Neural cell (in vitro differentiated cells): ENCODE measurements at regions not wholly inside any gene's neighbourhood (a gene's known extent, or its start where the extent isn't known, plus 50 kb on each side); places are given as distances from the start of the nearest gene placed in this dataset.

ENCODE experiments used
- H2AFZ ChIP-seq: fragments of 200-600, 300-800 bp; sonication (generic), shearing (Covaris generic); 2 replicates; pipeline ENCODE4 v1.6.0; 2014; ENCODE audit warnings: low read depth, mild to moderate bottlenecking, antibody characterized with exemption, low read length, moderate library complexity
- H3F3A ChIP-seq: fragments of 200-600 bp; shearing (Covaris generic); 2 replicates; pipeline ENCODE4 v1.6.1; 2016; ENCODE audit warnings: mild to moderate bottlenecking, moderate library complexity, mixed read lengths, antibody characterized with exemption, low read length; ENCODE audit not compliant: insufficient read depth, poor library complexity, severe bottlenecking
- H3K27ac ChIP-seq: fragments of 200-600, 300-800 bp; sonication (generic), shearing (Covaris generic); 2 replicates; pipeline ENCODE4 v1.5.1; 2014; ENCODE audit warnings: mild to moderate bottlenecking, low read length, moderate library complexity
- H3K27me3 ChIP-seq: fragments of 300-800, 200-600 bp; sonication (generic), shearing (Covaris generic); 2 replicates; pipeline ENCODE4 v1.6.0; 2014; ENCODE audit warnings: mild to moderate bottlenecking, low read depth, low read length, moderate library complexity; ENCODE audit not compliant: insufficient read depth
- H3K36me3 ChIP-seq: fragments of 300-800, 200-600 bp; sonication (generic), shearing (Covaris generic); 2 replicates; pipeline ENCODE4 v1.5.1; 2014; ENCODE audit warnings: mild to moderate bottlenecking, antibody characterized with exemption, low read length, moderate library complexity; ENCODE audit not compliant: insufficient read depth
- H3K4me2 ChIP-seq: fragments of 300-800, 200-600 bp; sonication (generic), shearing (Covaris generic); 2 replicates; pipeline ENCODE4 v1.6.0; 2014; ENCODE audit warnings: mild to moderate bottlenecking, low read length
- H3K4me3 ChIP-seq: fragments of 300-800, 200-600 bp; sonication (generic), shearing (Covaris generic); 2 replicates; pipeline ENCODE4 v1.5.1; 2014; ENCODE audit warnings: mild to moderate bottlenecking, low read length, moderate library complexity
- H3K79me2 ChIP-seq: fragments of 200-600 bp; shearing (Covaris generic); replicated peaks from 2 replicates; pipeline ENCODE4 v1.6.0; 2014; ENCODE audit warnings: mild to moderate bottlenecking, low read length, moderate library complexity; ENCODE audit not compliant: insufficient read depth
- H3K9ac ChIP-seq: fragments of 300-800, 200-600 bp; sonication (generic), shearing (Covaris generic); 2 replicates; pipeline ENCODE4 v1.6.1; 2016; ENCODE audit warnings: mild to moderate bottlenecking, low read length, mixed read lengths
- H3K9me2 ChIP-seq: fragments of 200-600 bp; shearing (Covaris generic); 2 replicates; pipeline ENCODE4 v1.6.1; 2016; ENCODE audit warnings: mild to moderate bottlenecking, low read length, mixed read lengths; ENCODE audit not compliant: insufficient read depth
- H3K9me3 ChIP-seq: fragments of 200-600, 300-800 bp; sonication (generic), shearing (Covaris generic); 2 replicates; pipeline ENCODE4 v1.6.1; 2016; ENCODE audit warnings: mild to moderate bottlenecking, mixed run types, low read length, moderate library complexity, mixed read lengths
- H4K20me1 ChIP-seq: fragments of 200-600 bp; shearing (Covaris generic); 2 replicates; pipeline ENCODE4 v1.6.1; 2016; ENCODE audit warnings: mild to moderate bottlenecking, mixed run types; ENCODE audit not compliant: insufficient read depth
- CTCF ChIP-seq: fragments of 450-650 bp; IDR thresholded peaks from 2 replicates; pipeline ENCODE4 v1.5.1; 2014; ENCODE audit warnings: antibody characterized with exemption, mild to moderate bottlenecking, moderate library complexity; ENCODE audit not compliant: poor library complexity, severe bottlenecking
- EP300 ChIP-seq: fragments of 450-650 bp; conservative IDR thresholded peaks from 2 replicates; pipeline ENCODE4 v1.6.1; 2014; ENCODE audit warnings: antibody characterized with exemption, mild to moderate bottlenecking, moderate library complexity; ENCODE audit not compliant: poor library complexity, severe bottlenecking
- EZH2 ChIP-seq: fragments of 200-600, 300-800 bp; shearing (Covaris generic), sonication (generic); IDR thresholded peaks from 2 replicates; pipeline ENCODE4 v1.6.1; 2014; ENCODE audit warnings: antibody characterized with exemption, low read length, borderline replicate concordance, mild to moderate bottlenecking; ENCODE audit not compliant: insufficient read depth, poor library complexity, severe bottlenecking
- MXI1 ChIP-seq: fragments of 450-650 bp; conservative IDR thresholded peaks from 2 replicates; pipeline ENCODE4 v1.6.1; 2014; ENCODE audit warnings: antibody characterized with exemption, mild to moderate bottlenecking; ENCODE audit not compliant: poor library complexity, severe bottlenecking
- POLR2AphosphoS5 ChIP-seq: IDR thresholded peaks from 2 replicates; pipeline ENCODE4 v1.6.1; 2012
- RAD21 ChIP-seq: fragments of 450-650 bp; conservative IDR thresholded peaks from 2 replicates; pipeline ENCODE4 v1.6.1; 2014; ENCODE audit warnings: antibody characterized with exemption, mild to moderate bottlenecking, moderate library complexity
- REST ChIP-seq: IDR thresholded peaks from 2 replicates; pipeline ENCODE4 v1.6.1; 2012; ENCODE audit warnings: borderline replicate concordance
- SMC3 ChIP-seq: fragments of 450-650 bp; conservative IDR thresholded peaks from 2 replicates; pipeline ENCODE4 v1.6.1; 2014; ENCODE audit warnings: antibody characterized with exemption, mild to moderate bottlenecking, moderate library complexity; ENCODE audit not compliant: poor library complexity
- TAF1 ChIP-seq: IDR thresholded peaks from 2 replicates; pipeline ENCODE4 v1.6.1; 2012; ENCODE audit warnings: low read depth

DNA sequence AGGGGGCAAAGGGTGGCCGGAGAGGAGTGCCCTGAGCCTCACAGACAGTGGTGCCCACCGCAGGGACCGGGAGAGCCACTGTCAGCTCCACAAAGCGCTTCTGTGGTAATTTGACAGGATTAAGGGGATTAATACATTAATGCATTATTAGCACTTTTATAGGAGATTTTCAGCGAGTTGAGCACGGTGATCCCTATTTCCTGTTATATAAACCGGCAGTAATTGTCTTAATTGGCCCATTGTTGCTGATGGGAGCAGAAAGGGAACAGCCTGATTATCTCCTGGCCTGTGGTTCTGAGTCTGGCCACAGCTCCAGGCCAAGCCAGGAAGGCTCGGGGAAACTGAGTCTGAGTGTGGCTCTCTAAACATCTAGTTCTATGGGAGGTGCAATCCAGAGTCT is 423.6 kb downstream of the CDK5RAP2 start:
- Histone ChIP-seq H3K4me3 (no peak overlapping the region), H4K20me1 (no peaks in the 10 kb centered on the region), H3K27ac (no peak overlapping the region), H3K9me2 (no peaks in the 10 kb centered on the region), H3K9me3 (no peaks in the 10 kb centered on the region), H3K36me3 (no peaks in the 10 kb centered on the region), H2AFZ (no peak overlapping the region), H3K9ac (no peak overlapping the region), H3K4me2 (no peak overlapping the region), H3K79me2 (no peaks in the 10 kb centered on the region), H3F3A (no peaks in the 10 kb centered on the region), H3K27me3 (no peaks in the 10 kb centered on the region)
- TF ChIP-seq SMC3 (no peak), TAF1 (no peak), POLR2AphosphoS5 (no peak), EP300 (no peak), EZH2 (no peak), REST (no peak), MXI1 (no peak), CTCF (no peak), RAD21 (no peak)

DNA sequence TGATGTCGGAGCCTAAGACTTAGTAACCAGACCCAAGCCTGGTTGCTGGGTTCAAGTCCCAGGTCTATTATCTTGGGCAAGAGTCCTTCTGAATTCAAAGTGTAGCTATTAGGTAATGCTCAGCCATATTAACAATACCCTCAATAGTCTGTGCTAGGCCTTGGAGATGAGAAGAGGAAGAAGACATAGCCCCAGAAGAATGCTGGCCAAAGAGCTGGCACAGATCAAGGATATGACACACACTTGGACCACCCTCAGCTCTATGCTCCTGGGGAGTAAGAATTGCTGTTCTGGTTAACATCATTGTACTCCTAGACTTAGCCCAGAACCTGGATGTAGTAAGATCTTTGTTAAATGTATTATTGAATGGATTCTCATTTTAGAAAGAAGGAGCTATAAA is 426.7 kb downstream of the CDK5RAP2 start:
- Histone ChIP-seq H3K9ac (no peak overlapping the region), H2AFZ (no peak overlapping the region), H3K9me3 (no peaks in the 10 kb centered on the region), H3K27me3 (no peaks in the 10 kb centered on the region), H3K27ac (no peak overlapping the region), H3K79me2 (no peaks in the 10 kb centered on the region), H3K9me2 (no peaks in the 10 kb centered on the region), H3K4me3 (no peak overlapping the region), H3K36me3 (no peaks in the 10 kb centered on the region), H3K4me2 (no peak overlapping the region), H4K20me1 (no peaks in the 10 kb centered on the region), H3F3A (no peaks in the 10 kb centered on the region)
- TF ChIP-seq POLR2AphosphoS5: no peak
- no peak for TF ChIP-seq MXI1
- TF ChIP-seq SMC3: no peak
- TF ChIP-seq CTCF: no peak
- TF ChIP-seq TAF1: no peak
- no peak for TF ChIP-seq EP300
- TF ChIP-seq RAD21: no peak
- TF ChIP-seq EZH2: no peak
- no peak for TF ChIP-seq REST
